DOHH2 (cell line): ENCODE measurements at regions not wholly inside any gene's neighbourhood (a gene's known extent, or its start where the extent isn't known, plus 50 kb on each side); places are given as distances from the start of the nearest gene placed in this dataset.

Source experiments
- EZH2phosphoT487 ChIP-seq: fragments of 200-600 bp; sonication (generic); IDR thresholded peaks from 2 replicates; pipeline ENCODE4 v1.6.1; 2017; ENCODE audit warnings: borderline replicate concordance, mild to moderate bottlenecking, antibody characterized with exemption, low read length, moderate library complexity, mixed read lengths
- TF ChIP-seq, protein P1 (sequence below): fragments of 200-600 bp; sonication (generic); IDR thresholded peaks from one replicate; pipeline ENCODE4 v1.5.1; 2014; ENCODE audit warnings: antibody characterized with exemption, mild to moderate bottlenecking, low read depth, low read length; ENCODE audit not compliant: poor library complexity, severe bottlenecking

DNA sequence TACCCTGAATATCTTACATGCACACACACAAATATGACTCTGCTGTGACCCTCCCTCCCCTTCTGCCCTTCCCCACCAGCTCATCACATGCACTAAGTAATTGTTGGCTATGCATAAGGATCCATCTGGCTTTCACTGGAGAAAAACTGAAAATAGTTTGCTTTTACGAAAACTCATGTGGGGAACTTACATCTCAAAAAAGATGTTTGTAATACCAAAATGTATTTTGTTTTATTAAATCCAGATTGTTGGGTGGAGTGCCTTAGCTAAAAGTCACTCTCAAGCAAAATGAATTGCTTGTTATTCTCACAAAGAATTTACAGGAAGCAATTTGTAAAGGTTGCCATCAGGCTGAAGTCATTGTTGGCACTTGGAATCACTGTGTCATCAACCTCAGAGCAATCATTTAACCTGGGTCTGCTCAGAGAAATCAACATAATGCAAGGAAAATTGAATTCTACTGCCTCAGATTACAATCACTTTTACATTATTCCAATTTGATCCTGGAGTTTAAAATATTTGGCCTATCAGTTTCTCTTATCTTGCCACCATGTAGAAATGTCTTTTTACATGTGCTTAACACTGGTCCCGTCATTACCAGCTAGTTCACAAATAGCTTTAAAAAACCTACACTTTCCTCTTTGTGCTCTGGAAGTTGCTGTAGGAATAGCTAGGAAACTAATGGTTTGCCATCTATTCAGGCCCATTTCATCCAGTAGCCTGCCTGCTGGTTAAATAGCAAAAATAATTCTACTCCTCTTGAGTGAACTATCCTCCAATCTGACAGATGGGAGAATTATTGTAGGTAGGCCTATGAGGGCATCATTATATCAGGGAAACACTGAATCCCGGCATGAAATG lies 90.3 kb upstream of the TMEM17 start:
- TF ChIP-seq, protein P1, sequence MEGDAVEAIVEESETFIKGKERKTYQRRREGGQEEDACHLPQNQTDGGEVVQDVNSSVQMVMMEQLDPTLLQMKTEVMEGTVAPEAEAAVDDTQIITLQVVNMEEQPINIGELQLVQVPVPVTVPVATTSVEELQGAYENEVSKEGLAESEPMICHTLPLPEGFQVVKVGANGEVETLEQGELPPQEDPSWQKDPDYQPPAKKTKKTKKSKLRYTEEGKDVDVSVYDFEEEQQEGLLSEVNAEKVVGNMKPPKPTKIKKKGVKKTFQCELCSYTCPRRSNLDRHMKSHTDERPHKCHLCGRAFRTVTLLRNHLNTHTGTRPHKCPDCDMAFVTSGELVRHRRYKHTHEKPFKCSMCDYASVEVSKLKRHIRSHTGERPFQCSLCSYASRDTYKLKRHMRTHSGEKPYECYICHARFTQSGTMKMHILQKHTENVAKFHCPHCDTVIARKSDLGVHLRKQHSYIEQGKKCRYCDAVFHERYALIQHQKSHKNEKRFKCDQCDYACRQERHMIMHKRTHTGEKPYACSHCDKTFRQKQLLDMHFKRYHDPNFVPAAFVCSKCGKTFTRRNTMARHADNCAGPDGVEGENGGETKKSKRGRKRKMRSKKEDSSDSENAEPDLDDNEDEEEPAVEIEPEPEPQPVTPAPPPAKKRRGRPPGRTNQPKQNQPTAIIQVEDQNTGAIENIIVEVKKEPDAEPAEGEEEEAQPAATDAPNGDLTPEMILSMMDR = no peak
- TF ChIP-seq EZH2phosphoT487 = no peak
